Activated naive CD8-positive, alpha-beta T cell treated with anti-CD3 and anti-CD28 coated beads, Interleukin-2, amount 50 U/mL, for 24 hours (primary cell): ENCODE measurements at regions not wholly inside any gene's neighbourhood (a gene's known extent, or its start where the extent isn't known, plus 50 kb on each side); places are given as distances from the start of the nearest gene placed in this dataset.
A peak's percentile ranks its signal among the peaks of the same experiment; 100 is the strongest.
"Not testable (repeated sequence)": the region's sequence is repeated elsewhere in the genome, so short reads cannot be mapped to it uniquely, and the experiment has no call there.

Source experiments
- ATAC-seq: fragments of 150-1000 bp; cut with Tn5 transposase; one replicate; pipeline ENCODE4 v1.10.0; 2021
- DNase-seq: peaks from one replicate; pipeline ENCODE4 v3.0.0; 2021
- H3K27ac Mint-ChIP-seq: one replicate; pipeline ENCODE4 v1.8.0; 2021; ENCODE audit warnings: mild to moderate bottlenecking, mixed read lengths
- H3K27me3 Mint-ChIP-seq: one replicate; pipeline ENCODE4 v1.8.0; 2021; ENCODE audit warnings: mixed read lengths
- H3K36me3 Mint-ChIP-seq: one replicate; pipeline ENCODE4 v1.8.0; 2021; ENCODE audit warnings: low read depth, mixed read lengths
- H3K4me1 Mint-ChIP-seq: one replicate; pipeline ENCODE4 v1.8.0; 2021; ENCODE audit warnings: mixed read lengths
- H3K4me3 Mint-ChIP-seq: one replicate; pipeline ENCODE4 v1.8.0; 2021; ENCODE audit warnings: mild to moderate bottlenecking, moderate library complexity, mixed read lengths
- H3K9me3 Mint-ChIP-seq: one replicate; pipeline ENCODE4 v1.8.0; 2021; ENCODE audit warnings: mixed read lengths

GRCh38 chr5:82657033-82657699 is 379.0 kb upstream of the RPS23 start:
- Mint-ChIP-seq H3K4me1 (no peaks in the 10 kb centered on the region), H3K9me3 (no peaks in the 10 kb centered on the region), H3K4me3 (no peak overlapping the region), H3K27me3 (peaks cover 8% of the 10 kb centered on the region), H3K27ac (no peak overlapping the region), H3K36me3 (no peaks in the 10 kb centered on the region)
- ATAC-seq (no peak), DNase-seq (no peak)

GRCh38 chr5:82656341-82656761 is 378.2 kb upstream of the RPS23 start:
- Mint-ChIP-seq H3K4me1 (no peaks in the 10 kb centered on the region), H3K4me3 (no peak overlapping the region), H3K9me3 (no peaks in the 10 kb centered on the region), H3K36me3 (no peaks in the 10 kb centered on the region), H3K27ac (no peak overlapping the region), H3K27me3 (peaks cover 10% of the 10 kb centered on the region)
- DNase-seq (no peak), ATAC-seq (no peak)

- DNase-seq: no peak
- peaks cover 10% of the 10 kb centered on the region for H3K27me3 Mint-ChIP-seq
- H3K9me3 Mint-ChIP-seq: no peaks in the 10 kb centered on the region
- H3K4me1 Mint-ChIP-seq: no peaks in the 10 kb centered on the region
- no peak overlapping the region for H3K27ac Mint-ChIP-seq
- no peak for ATAC-seq
- H3K4me3 Mint-ChIP-seq: no peak overlapping the region
- H3K36me3 Mint-ChIP-seq: no peaks in the 10 kb centered on the region
These were observed 376.9 kb upstream of the RPS23 start for GRCh38 chr5:82655078-82655477.

- no peak overlapping the region for H3K27ac Mint-ChIP-seq
- DNase-seq (no peak), ATAC-seq (no peak)
- H3K36me3 Mint-ChIP-seq: no peaks in the 10 kb centered on the region
- H3K9me3 Mint-ChIP-seq: no peaks in the 10 kb centered on the region
- peaks cover 10% of the 10 kb centered on the region for H3K27me3 Mint-ChIP-seq
- no peaks in the 10 kb centered on the region for H3K4me1 Mint-ChIP-seq
- no peak overlapping the region for H3K4me3 Mint-ChIP-seq
These were observed 371.8 kb upstream of the RPS23 start for GRCh38 chr5:82649943-82650342.

GRCh38 chr5:82644766-82645165 is 366.6 kb upstream of the RPS23 start:
- H3K9me3 Mint-ChIP-seq: no peaks in the 10 kb centered on the region
- no peak overlapping the region for H3K4me3 Mint-ChIP-seq
- H3K27me3 Mint-ChIP-seq: no peaks in the 10 kb centered on the region
- ATAC-seq: no peak
- no peak overlapping the region for H3K27ac Mint-ChIP-seq
- no peaks in the 10 kb centered on the region for H3K36me3 Mint-ChIP-seq
- DNase-seq: no peak
- no peaks in the 10 kb centered on the region for H3K4me1 Mint-ChIP-seq

- no peak for ATAC-seq
- H3K36me3 Mint-ChIP-seq: no peaks in the 10 kb centered on the region
These were observed 366.1 kb upstream of the RPS23 start for GRCh38 chr5:82644229-82644628.

GRCh38 chr5:82642313-82642712 is 364.2 kb upstream of the RPS23 start:
- Mint-ChIP-seq H3K9me3 (no peaks in the 10 kb centered on the region), H3K27ac (no peak overlapping the region), H3K27me3 (no peaks in the 10 kb centered on the region), H3K4me1 (no peaks in the 10 kb centered on the region), H3K4me3 (no peak overlapping the region), H3K36me3 (no peaks in the 10 kb centered on the region)
- DNase-seq (no peak), ATAC-seq (no peak)

More at GRCh38 chr5:82644229-82644628, 366.1 kb upstream of the RPS23 start:
- no peak overlapping the region for H3K27ac Mint-ChIP-seq
- no peaks in the 10 kb centered on the region for H3K4me1 Mint-ChIP-seq
- no peaks in the 10 kb centered on the region for H3K9me3 Mint-ChIP-seq
- H3K4me3 Mint-ChIP-seq: no peak overlapping the region
- DNase-seq: no peak
- no peaks in the 10 kb centered on the region for H3K27me3 Mint-ChIP-seq

- ATAC-seq (peak; percentile 61), DNase-seq (peak; percentile 6)
- H3K36me3 Mint-ChIP-seq: no peaks in the 10 kb centered on the region
These were observed 363.3 kb upstream of the RPS23 start for GRCh38 chr5:82641331-82642003.

GRCh38 chr5:82640916-82641315 is 362.8 kb upstream of the RPS23 start:
- Mint-ChIP-seq H3K36me3 (no peaks in the 10 kb centered on the region), H3K9me3 (no peaks in the 10 kb centered on the region), H3K4me3 (no peak overlapping the region), H3K4me1 (no peaks in the 10 kb centered on the region), H3K27ac (no peak overlapping the region), H3K27me3 (no peaks in the 10 kb centered on the region)
- DNase-seq (no peak), ATAC-seq (no peak)

More at GRCh38 chr5:82641331-82642003, 363.3 kb upstream of the RPS23 start:
- no peaks in the 10 kb centered on the region for H3K9me3 Mint-ChIP-seq
- no peaks in the 10 kb centered on the region for H3K27me3 Mint-ChIP-seq
- no peaks in the 10 kb centered on the region for H3K4me1 Mint-ChIP-seq
- no peak overlapping the region for H3K4me3 Mint-ChIP-seq
- H3K27ac Mint-ChIP-seq: no peak overlapping the region

- no peak for DNase-seq
- ATAC-seq: no peak
- H3K27me3 Mint-ChIP-seq: no peaks in the 10 kb centered on the region
- H3K36me3 Mint-ChIP-seq: no peaks in the 10 kb centered on the region
- H3K27ac Mint-ChIP-seq: no peak overlapping the region
- H3K9me3 Mint-ChIP-seq: no peaks in the 10 kb centered on the region
- no peaks in the 10 kb centered on the region for H3K4me1 Mint-ChIP-seq
- H3K4me3 Mint-ChIP-seq: no peak overlapping the region
These were observed 361.4 kb upstream of the RPS23 start for GRCh38 chr5:82639393-82640144.

GRCh38 chr5:82636591-82636990 is 358.4 kb upstream of the RPS23 start:
- H3K4me1 Mint-ChIP-seq: no peaks in the 10 kb centered on the region
- no peak overlapping the region for H3K4me3 Mint-ChIP-seq
- no peak overlapping the region for H3K27ac Mint-ChIP-seq
- ATAC-seq (no peak), DNase-seq (no peak)
- no peaks in the 10 kb centered on the region for H3K9me3 Mint-ChIP-seq
- H3K36me3 Mint-ChIP-seq: no peaks in the 10 kb centered on the region
- H3K27me3 Mint-ChIP-seq: no peaks in the 10 kb centered on the region

- Mint-ChIP-seq H3K4me1 (no peaks in the 10 kb centered on the region), H3K27ac (no peak overlapping the region), H3K36me3 (no peaks in the 10 kb centered on the region), H3K27me3 (no peaks in the 10 kb centered on the region), H3K9me3 (no peaks in the 10 kb centered on the region), H3K4me3 (no peak overlapping the region)
- no peak for ATAC-seq
- no peak for DNase-seq
These were observed 357.6 kb upstream of the RPS23 start for GRCh38 chr5:82635561-82636288.

- ATAC-seq (no peak), DNase-seq (no peak)
- H3K27ac Mint-ChIP-seq: no peak overlapping the region
- H3K4me1 Mint-ChIP-seq: no peaks in the 10 kb centered on the region
- no peaks in the 10 kb centered on the region for H3K9me3 Mint-ChIP-seq
- H3K36me3 Mint-ChIP-seq: no peaks in the 10 kb centered on the region
- H3K4me3 Mint-ChIP-seq: no peak overlapping the region
- no peaks in the 10 kb centered on the region for H3K27me3 Mint-ChIP-seq
These were observed 350.3 kb upstream of the RPS23 start for GRCh38 chr5:82628364-82628910.

GRCh38 chr5:82626905-82627591 is 348.9 kb upstream of the RPS23 start:
- H3K4me3 Mint-ChIP-seq, H3K27ac Mint-ChIP-seq, H3K36me3 Mint-ChIP-seq, H3K27me3 Mint-ChIP-seq, DNase-seq, H3K9me3 Mint-ChIP-seq, H3K4me1 Mint-ChIP-seq, ATAC-seq: not testable (repeated sequence)
